NCI-H1105 (cell line): ENCODE measurements at regions not wholly inside any gene's neighbourhood (a gene's known extent, or its start where the extent isn't known, plus 50 kb on each side); places are given as distances from the start of the nearest gene placed in this dataset.

Experiments
- DNase-seq: peaks from one replicate; lab custom pipeline; 2025; lab: John Stamatoyannopoulos, UW

- no peak for DNase-seq
These were observed 69.7 kb upstream of the ACKR3 start for GRCh38 chr2:236499691-236500578.

GRCh38 chr2:236501026-236501425 is 68.6 kb upstream of the ACKR3 start:
- DNase-seq = no peak

GRCh38 chr2:236501531-236501930 is 68.1 kb upstream of the ACKR3 start:
- no peak for DNase-seq

GRCh38 chr2:236503100-236503499 is 66.5 kb upstream of the ACKR3 start:
- DNase-seq = no peak

- DNase-seq = no peak
These were observed 66.0 kb upstream of the ACKR3 start for GRCh38 chr2:236503583-236503982.

- no peak for DNase-seq
These were observed 64.6 kb upstream of the ACKR3 start for GRCh38 chr2:236505041-236505440.

GRCh38 chr2:236505648-236506047 is 64.0 kb upstream of the ACKR3 start:
- no peak for DNase-seq

- DNase-seq = no peak
These were observed 62.1 kb upstream of the ACKR3 start for GRCh38 chr2:236507393-236508085.

GRCh38 chr2:236508466-236508865 is 61.2 kb upstream of the ACKR3 start:
- DNase-seq = no peak

- DNase-seq = no peak
These were observed 59.6 kb upstream of the ACKR3 start for GRCh38 chr2:236510034-236510433.

- no peak for DNase-seq
These were observed 58.4 kb upstream of the ACKR3 start for GRCh38 chr2:236511266-236511665.

- DNase-seq = no peak
These were observed 57.4 kb upstream of the ACKR3 start for GRCh38 chr2:236512267-236512666.

- DNase-seq = no peak
These were observed 56.7 kb upstream of the ACKR3 start for GRCh38 chr2:236512902-236513435.

- DNase-seq = no peak
These were observed 55.7 kb upstream of the ACKR3 start for GRCh38 chr2:236513956-236514355.

- DNase-seq = no peak
These were observed 52.9 kb upstream of the ACKR3 start for GRCh38 chr2:236516708-236517107.

- DNase-seq = no peak
These were observed 52.2 kb upstream of the ACKR3 start for GRCh38 chr2:236517251-236518031.
